NCI-H1417 (cell line): ENCODE measurements at regions not wholly inside any gene's neighbourhood (a gene's known extent, or its start where the extent isn't known, plus 50 kb on each side); places are given as distances from the start of the nearest gene placed in this dataset.
"Not testable (repeated sequence)": the region's sequence is repeated elsewhere in the genome, so short reads cannot be mapped to it uniquely, and the experiment has no call there.

Experiments used
- DNase-seq, 3 experiments: peaks; one replicate each; lab custom pipeline; 2025; lab: John Stamatoyannopoulos, UW

DNA sequence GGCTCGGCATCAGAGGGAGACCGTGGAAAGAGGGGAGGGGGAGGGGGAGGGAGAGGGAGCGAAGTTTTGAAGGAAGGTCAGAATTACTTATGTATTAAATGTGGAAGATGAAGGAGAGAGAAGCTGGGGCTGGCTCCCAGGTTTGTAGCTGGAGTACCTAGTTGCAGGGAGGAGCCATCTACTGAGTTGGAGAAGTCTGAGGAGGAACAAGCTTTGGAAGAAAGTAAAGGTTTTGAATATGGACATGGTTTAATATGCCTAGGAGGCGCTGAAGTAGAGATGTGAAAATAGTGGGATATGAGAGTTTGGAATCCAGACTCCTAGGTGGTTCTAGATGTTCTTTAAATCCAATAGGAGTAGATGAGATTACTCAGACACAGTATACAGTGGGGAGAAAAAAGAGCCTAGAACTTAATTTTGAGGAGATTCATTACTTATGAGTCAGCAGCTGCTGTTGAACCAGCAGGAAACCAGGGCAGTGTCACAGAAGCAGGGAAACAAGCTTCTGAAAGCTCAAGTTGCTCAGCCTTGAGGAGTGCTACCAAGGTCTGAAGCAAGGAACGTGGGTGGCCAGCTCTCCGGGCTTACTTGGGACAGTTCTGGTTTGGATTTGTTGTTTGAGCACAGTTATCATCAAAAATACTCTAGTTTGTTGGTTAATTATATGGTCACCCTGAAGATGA is 149.3 kb downstream of the UTRN start:
- no peak for DNase-seq

- no peak for DNase-seq
These were observed 150.7 kb downstream of the UTRN start for GRCh38 chr6:144435602-144436426.

- no peak for DNase-seq
These were observed 152.0 kb downstream of the UTRN start for GRCh38 chr6:144437105-144437504.

GRCh38 chr6:144438103-144438502 is 153.0 kb downstream of the UTRN start:
- no peak for DNase-seq

- DNase-seq, result no peak
These were observed 153.9 kb downstream of the UTRN start for GRCh38 chr6:144439016-144439415.

GRCh38 chr6:144441801-144442200 is 156.7 kb downstream of the UTRN start:
- not testable (repeated sequence) for DNase-seq

DNA sequence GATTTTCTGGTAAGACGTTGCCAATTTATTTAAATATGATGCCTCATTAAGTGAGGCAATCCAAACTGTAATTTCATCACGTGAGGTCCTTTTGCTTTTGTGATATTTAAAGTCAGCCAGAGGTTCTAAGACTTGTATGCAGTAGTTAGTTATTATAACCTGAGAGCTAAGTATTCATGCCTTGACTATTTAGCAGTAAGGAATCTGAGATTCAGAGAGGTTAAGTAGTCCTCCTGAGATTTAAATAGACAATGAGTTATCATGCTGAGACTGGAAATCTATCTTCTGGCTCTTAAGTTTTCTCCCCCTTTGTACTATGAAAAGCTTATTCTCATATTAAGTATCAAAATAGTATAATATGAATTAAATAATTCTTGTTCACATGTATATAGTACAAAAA is 158.0 kb downstream of the UTRN start:
- DNase-seq, result no peak

- no peak for DNase-seq
These were observed 162.3 kb downstream of the UTRN start for GRCh38 chr6:144447472-144447871.

- no peak for DNase-seq
These were observed 164.1 kb downstream of the UTRN start for GRCh38 chr6:144449218-144449617.

DNA sequence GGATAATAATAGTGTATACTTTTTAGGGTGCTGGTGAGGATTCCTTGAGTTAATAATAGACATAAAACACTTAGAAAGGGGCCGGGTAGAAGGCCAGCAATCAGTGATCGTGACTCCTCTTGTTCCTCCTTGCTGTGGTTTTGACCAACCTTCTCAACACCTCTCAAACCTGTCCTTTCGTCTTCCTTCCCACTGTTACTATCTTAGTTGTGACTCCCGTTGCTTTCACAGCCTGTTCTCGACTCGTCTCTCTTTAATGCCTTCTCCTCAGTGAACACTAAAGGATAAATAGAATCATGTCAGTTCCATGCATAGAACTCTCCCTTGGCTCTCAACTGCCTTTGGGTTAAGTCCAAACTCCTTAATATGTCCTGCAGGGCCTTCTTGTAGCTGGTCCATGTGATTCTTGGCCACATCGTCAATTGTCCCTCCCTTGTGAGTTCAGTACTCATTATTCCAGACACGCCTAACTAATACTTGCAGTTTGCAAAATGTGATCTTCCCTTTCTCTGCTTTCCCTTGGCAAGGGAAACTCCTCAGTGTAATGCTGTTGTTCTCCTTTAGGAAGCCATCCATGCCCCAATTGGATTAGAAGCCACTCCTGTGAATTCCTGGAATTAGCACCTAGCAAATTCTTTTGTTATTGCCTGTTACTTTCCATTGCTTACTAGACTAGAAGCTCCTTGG is 164.9 kb downstream of the UTRN start:
- DNase-seq, result no peak

DNA sequence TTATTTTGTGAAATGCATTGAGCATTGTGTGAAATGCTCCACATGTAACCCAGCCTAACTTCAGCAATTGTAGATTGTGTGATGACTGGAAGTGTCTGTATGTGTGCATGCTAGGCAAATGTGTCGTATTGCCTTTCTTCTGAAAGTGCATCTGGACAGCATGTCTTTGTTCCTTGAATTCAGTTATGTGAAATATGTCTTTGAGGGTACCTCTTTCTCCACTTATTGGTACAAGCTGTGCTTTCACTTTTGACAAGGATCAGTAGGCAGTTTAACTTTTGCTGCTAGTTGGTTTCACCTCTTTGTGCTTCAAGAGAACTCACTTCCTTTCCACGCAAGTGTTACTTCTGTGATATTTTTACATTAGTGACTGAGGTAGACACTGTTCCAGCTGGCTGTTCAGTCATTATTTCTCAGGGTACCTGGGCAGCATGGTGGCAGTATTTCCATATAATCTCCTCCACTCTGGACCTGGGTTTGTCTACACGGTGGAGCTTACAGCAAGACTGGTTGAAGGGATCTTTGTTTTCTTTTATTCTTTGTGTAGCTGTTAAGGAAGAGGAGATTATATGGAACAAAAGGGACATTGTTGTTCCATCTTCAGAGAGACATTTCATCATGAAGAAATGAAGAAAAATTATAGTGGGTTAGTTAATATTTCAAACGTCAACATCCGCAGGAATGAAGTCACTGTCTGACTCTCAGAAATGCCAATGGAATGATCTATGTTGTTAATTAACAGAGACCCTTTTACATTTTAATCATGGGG is 175.4 kb downstream of the UTRN start:
- DNase-seq, result no peak

DNA sequence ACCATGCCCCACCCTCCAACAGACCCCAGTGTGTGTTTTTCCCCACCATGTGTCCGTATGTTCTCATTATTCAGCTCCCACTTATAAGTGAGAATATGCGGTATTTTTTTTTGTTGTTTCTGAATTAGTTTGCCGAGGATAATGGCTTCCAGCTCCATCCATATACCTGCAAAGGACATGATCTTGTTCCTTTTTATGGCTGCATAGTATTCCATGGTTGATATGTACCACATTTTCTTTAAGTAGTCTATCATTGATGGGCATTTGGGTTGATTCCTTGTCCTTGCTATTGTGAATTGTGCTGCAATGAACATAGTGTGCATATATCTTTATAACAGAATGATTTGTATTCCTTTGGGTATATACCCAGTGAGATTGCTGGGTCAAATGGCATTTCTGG is 176.9 kb downstream of the UTRN start:
- DNase-seq, result no peak

DNA sequence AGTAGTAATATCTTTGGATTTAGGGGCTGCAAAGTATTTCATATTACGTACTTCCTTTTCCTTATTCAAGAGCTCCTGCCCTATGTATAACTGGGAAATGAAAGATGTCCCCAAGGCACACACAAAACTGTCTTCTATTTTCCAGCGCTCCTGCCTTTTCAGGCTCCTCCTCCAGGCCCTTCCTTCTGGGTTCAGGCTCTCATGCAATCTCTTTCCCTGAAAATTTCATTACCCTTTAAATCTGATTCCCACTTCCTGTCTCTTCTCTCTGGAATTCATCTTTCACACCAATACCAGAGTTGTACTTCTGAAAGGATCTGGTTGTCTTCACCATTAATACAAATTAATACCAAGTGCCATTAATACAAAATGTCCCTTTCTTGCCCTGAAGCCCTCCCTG is 181.6 kb downstream of the UTRN start:
- DNase-seq, result peak in 1 of 3 experiments; percentile 4

GRCh38 chr6:144467172-144467762 is 182.1 kb downstream of the UTRN start:
- peak in 2 of 3 experiments; percentile 25 to 72 for DNase-seq

DNA sequence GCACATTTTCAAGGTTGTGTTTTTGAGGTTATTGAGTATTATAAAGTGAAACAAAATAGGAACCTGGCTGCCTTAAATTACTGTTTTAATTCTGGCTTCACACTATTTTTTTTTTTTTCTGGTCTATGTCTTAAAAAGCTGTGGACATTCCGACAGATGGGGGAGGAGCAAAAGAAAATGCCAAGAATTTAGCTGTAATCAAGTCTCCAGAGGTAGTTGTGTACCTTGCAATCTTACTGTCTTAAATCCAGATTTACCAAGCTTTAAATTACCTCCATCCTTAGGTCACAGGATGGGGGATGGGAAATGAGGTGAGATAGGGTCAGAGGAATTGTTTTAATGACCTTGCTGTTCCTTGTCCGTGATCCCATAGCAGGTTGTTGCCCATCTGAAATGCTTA is 182.8 kb downstream of the UTRN start:
- DNase-seq, result no peak

GRCh38 chr6:144468709-144469108 is 183.6 kb downstream of the UTRN start:
- DNase-seq, result peak in 1 of 3 experiments; percentile 27

GRCh38 chr6:144469144-144469575 is 184.0 kb downstream of the UTRN start:
- peak in 1 of 3 experiments; percentile 27 for DNase-seq

DNA sequence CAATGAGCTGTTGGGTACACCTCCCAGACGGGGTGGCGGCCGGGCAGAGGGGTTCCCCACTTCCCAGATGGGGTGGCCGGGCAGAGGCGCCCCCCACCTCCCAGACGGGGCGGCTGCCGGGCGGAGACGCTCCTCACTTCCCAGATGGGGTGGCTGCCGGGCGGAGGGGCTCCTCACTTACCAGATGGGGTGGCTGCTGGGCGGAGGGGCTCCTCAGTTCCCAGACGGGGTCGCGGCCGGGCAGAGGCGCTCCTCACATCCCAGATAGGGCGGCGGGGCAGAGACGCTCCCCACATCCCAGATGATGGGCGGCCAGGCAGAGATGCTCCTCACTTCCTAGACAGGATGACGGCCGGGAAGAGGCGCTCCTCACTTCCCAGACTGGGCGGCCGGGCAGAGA is 185.1 kb downstream of the UTRN start:
- not testable (repeated sequence) for DNase-seq

DNA sequence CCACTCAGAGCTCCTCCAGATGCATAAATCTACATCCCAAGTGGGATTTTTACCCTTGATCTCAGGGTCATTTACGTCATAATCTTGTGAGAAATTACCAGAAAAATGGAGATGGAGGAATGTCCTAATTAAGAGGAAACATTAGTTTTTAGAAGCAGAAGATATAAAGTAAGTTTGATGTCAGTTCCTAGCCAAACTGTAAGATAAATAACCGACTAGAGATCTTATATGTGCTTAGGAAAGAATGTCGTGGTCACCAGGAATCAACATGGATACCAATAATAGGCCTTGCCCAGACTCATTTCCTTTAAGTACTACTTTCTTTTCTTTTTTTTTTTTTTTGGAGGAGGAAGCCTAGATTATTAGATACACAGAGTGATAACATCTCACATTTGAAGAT is 186.9 kb downstream of the UTRN start:
- no peak for DNase-seq

GRCh38 chr6:144474290-144474689 is 189.2 kb downstream of the UTRN start:
- no peak for DNase-seq

GRCh38 chr6:144474904-144475303 is 189.8 kb downstream of the UTRN start:
- no peak for DNase-seq

GRCh38 chr6:144475411-144475810 is 190.3 kb downstream of the UTRN start:
- DNase-seq, result no peak
